Neural cell (in vitro differentiated cells): ENCODE measurements at regions not wholly inside any gene's neighbourhood (a gene's known extent, or its start where the extent isn't known, plus 50 kb on each side); places are given as distances from the start of the nearest gene placed in this dataset.

Experiments used
- H2AFZ ChIP-seq: fragments of 200-600, 300-800 bp; sonication (generic), shearing (Covaris generic); 2 replicates; pipeline ENCODE4 v1.6.0; 2014; ENCODE audit warnings: low read depth, mild to moderate bottlenecking, antibody characterized with exemption, low read length, moderate library complexity
- H3F3A ChIP-seq: fragments of 200-600 bp; shearing (Covaris generic); 2 replicates; pipeline ENCODE4 v1.6.1; 2016; ENCODE audit warnings: mild to moderate bottlenecking, moderate library complexity, mixed read lengths, antibody characterized with exemption, low read length; ENCODE audit not compliant: insufficient read depth, poor library complexity, severe bottlenecking
- H3K27ac ChIP-seq: fragments of 200-600, 300-800 bp; sonication (generic), shearing (Covaris generic); 2 replicates; pipeline ENCODE4 v1.5.1; 2014; ENCODE audit warnings: mild to moderate bottlenecking, low read length, moderate library complexity
- H3K27me3 ChIP-seq: fragments of 300-800, 200-600 bp; sonication (generic), shearing (Covaris generic); 2 replicates; pipeline ENCODE4 v1.6.0; 2014; ENCODE audit warnings: mild to moderate bottlenecking, low read depth, low read length, moderate library complexity; ENCODE audit not compliant: insufficient read depth
- H3K36me3 ChIP-seq: fragments of 300-800, 200-600 bp; sonication (generic), shearing (Covaris generic); 2 replicates; pipeline ENCODE4 v1.5.1; 2014; ENCODE audit warnings: mild to moderate bottlenecking, antibody characterized with exemption, low read length, moderate library complexity; ENCODE audit not compliant: insufficient read depth
- H3K4me2 ChIP-seq: fragments of 300-800, 200-600 bp; sonication (generic), shearing (Covaris generic); 2 replicates; pipeline ENCODE4 v1.6.0; 2014; ENCODE audit warnings: mild to moderate bottlenecking, low read length
- H3K4me3 ChIP-seq: fragments of 300-800, 200-600 bp; sonication (generic), shearing (Covaris generic); 2 replicates; pipeline ENCODE4 v1.5.1; 2014; ENCODE audit warnings: mild to moderate bottlenecking, low read length, moderate library complexity
- H3K79me2 ChIP-seq: fragments of 200-600 bp; shearing (Covaris generic); replicated peaks from 2 replicates; pipeline ENCODE4 v1.6.0; 2014; ENCODE audit warnings: mild to moderate bottlenecking, low read length, moderate library complexity; ENCODE audit not compliant: insufficient read depth
- H3K9ac ChIP-seq: fragments of 300-800, 200-600 bp; sonication (generic), shearing (Covaris generic); 2 replicates; pipeline ENCODE4 v1.6.1; 2016; ENCODE audit warnings: mild to moderate bottlenecking, low read length, mixed read lengths
- H3K9me2 ChIP-seq: fragments of 200-600 bp; shearing (Covaris generic); 2 replicates; pipeline ENCODE4 v1.6.1; 2016; ENCODE audit warnings: mild to moderate bottlenecking, low read length, mixed read lengths; ENCODE audit not compliant: insufficient read depth
- H3K9me3 ChIP-seq: fragments of 200-600, 300-800 bp; sonication (generic), shearing (Covaris generic); 2 replicates; pipeline ENCODE4 v1.6.1; 2016; ENCODE audit warnings: mild to moderate bottlenecking, mixed run types, low read length, moderate library complexity, mixed read lengths
- H4K20me1 ChIP-seq: fragments of 200-600 bp; shearing (Covaris generic); 2 replicates; pipeline ENCODE4 v1.6.1; 2016; ENCODE audit warnings: mild to moderate bottlenecking, mixed run types; ENCODE audit not compliant: insufficient read depth
- CTCF ChIP-seq: fragments of 450-650 bp; IDR thresholded peaks from 2 replicates; pipeline ENCODE4 v1.5.1; 2014; ENCODE audit warnings: antibody characterized with exemption, mild to moderate bottlenecking, moderate library complexity; ENCODE audit not compliant: poor library complexity, severe bottlenecking
- EP300 ChIP-seq: fragments of 450-650 bp; conservative IDR thresholded peaks from 2 replicates; pipeline ENCODE4 v1.6.1; 2014; ENCODE audit warnings: antibody characterized with exemption, mild to moderate bottlenecking, moderate library complexity; ENCODE audit not compliant: poor library complexity, severe bottlenecking
- EZH2 ChIP-seq: fragments of 200-600, 300-800 bp; shearing (Covaris generic), sonication (generic); IDR thresholded peaks from 2 replicates; pipeline ENCODE4 v1.6.1; 2014; ENCODE audit warnings: antibody characterized with exemption, low read length, borderline replicate concordance, mild to moderate bottlenecking; ENCODE audit not compliant: insufficient read depth, poor library complexity, severe bottlenecking
- MXI1 ChIP-seq: fragments of 450-650 bp; conservative IDR thresholded peaks from 2 replicates; pipeline ENCODE4 v1.6.1; 2014; ENCODE audit warnings: antibody characterized with exemption, mild to moderate bottlenecking; ENCODE audit not compliant: poor library complexity, severe bottlenecking
- POLR2AphosphoS5 ChIP-seq: IDR thresholded peaks from 2 replicates; pipeline ENCODE4 v1.6.1; 2012
- RAD21 ChIP-seq: fragments of 450-650 bp; conservative IDR thresholded peaks from 2 replicates; pipeline ENCODE4 v1.6.1; 2014; ENCODE audit warnings: antibody characterized with exemption, mild to moderate bottlenecking, moderate library complexity
- REST ChIP-seq: IDR thresholded peaks from 2 replicates; pipeline ENCODE4 v1.6.1; 2012; ENCODE audit warnings: borderline replicate concordance
- SMC3 ChIP-seq: fragments of 450-650 bp; conservative IDR thresholded peaks from 2 replicates; pipeline ENCODE4 v1.6.1; 2014; ENCODE audit warnings: antibody characterized with exemption, mild to moderate bottlenecking, moderate library complexity; ENCODE audit not compliant: poor library complexity
- TAF1 ChIP-seq: IDR thresholded peaks from 2 replicates; pipeline ENCODE4 v1.6.1; 2012; ENCODE audit warnings: low read depth

- H3K9me2 ChIP-seq: no peaks in the 10 kb centered on the region
- no peaks in the 10 kb centered on the region for H3K9me3 ChIP-seq
- no peak overlapping the region for H3K4me3 ChIP-seq
- TF ChIP-seq REST (no peak), POLR2AphosphoS5 (no peak), EP300 (no peak), SMC3 (no peak), TAF1 (no peak), RAD21 (no peak), CTCF (no peak), MXI1 (no peak), EZH2 (no peak)
- H3K4me2 ChIP-seq: no peak overlapping the region
- no peaks in the 10 kb centered on the region for H3K79me2 ChIP-seq
- H3F3A ChIP-seq: no peaks in the 10 kb centered on the region
- no peak overlapping the region for H2AFZ ChIP-seq
- no peaks in the 10 kb centered on the region for H3K36me3 ChIP-seq
- H3K9ac ChIP-seq: no peak overlapping the region
- no peak overlapping the region for H3K27ac ChIP-seq
- no peaks in the 10 kb centered on the region for H4K20me1 ChIP-seq
- no peaks in the 10 kb centered on the region for H3K27me3 ChIP-seq
Observed at GRCh38 chr22:49090061-49090852, 737.4 kb downstream of the BRD1 start.

DNA sequence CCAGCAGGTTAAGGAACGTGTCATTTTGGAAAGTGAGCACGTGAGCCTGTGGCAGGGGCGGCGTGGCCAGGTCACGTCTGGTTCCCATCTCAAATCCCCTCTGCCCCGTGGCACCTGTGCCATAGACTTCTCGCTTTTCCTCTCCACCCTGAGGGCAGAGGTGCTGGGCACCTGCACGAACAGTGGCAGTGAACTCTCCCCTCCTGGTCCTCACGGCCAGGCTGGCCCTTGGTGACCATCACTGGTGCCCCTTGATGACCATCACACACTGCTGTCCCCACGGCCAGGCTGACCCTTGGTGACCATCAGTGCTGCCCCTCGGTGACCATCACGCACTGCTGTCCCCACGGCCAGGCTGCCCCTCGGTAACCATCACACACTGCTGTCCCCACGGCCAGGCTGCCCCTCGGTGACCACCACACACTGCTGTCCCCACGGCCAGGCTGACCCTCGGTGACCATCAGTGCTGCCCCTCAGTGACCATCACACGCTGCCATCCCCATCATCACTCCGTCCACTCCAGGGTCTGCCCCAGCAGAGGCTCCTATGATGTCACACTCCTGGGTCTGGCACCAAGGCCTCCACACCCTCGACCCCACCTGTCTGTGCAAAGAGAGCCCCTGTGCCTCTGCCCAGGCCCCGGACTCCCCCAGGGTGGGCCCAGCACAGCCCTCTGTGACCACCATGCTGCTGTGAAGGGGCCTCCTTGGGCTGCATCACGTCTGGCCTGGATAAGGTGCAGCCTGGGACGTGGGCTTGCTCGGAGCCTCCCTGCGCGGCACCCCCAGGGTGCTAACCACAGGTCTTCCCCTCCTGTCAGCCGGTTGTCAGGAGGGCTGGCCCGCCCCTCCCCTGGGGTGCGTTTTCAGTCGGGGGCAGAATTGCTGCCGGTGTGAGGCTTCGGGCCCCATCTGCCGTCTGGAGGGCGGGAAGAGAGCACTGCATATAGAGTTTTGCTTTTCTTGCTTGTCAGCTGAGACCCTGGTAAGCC is 738.6 kb downstream of the BRD1 start:
- Histone ChIP-seq H3K36me3 (no peaks in the 10 kb centered on the region), H3K79me2 (no peaks in the 10 kb centered on the region), H3K27ac (no peak overlapping the region), H3K9ac (no peak overlapping the region), H3K27me3 (no peaks in the 10 kb centered on the region), H3K9me2 (no peaks in the 10 kb centered on the region), H3K4me3 (no peak overlapping the region), H4K20me1 (no peaks in the 10 kb centered on the region), H3K9me3 (no peaks in the 10 kb centered on the region), H3K4me2 (no peak overlapping the region), H3F3A (no peaks in the 10 kb centered on the region), H2AFZ (no peak overlapping the region)
- TF ChIP-seq REST: no peak
- no peak for TF ChIP-seq MXI1
- no peak for TF ChIP-seq EZH2
- TF ChIP-seq EP300: no peak
- no peak for TF ChIP-seq TAF1
- no peak for TF ChIP-seq CTCF
- no peak for TF ChIP-seq SMC3
- TF ChIP-seq POLR2AphosphoS5: no peak
- no peak for TF ChIP-seq RAD21
